Renal cortical epithelial cell (primary cell): ENCODE measurements at regions not wholly inside any gene's neighbourhood (a gene's known extent, or its start where the extent isn't known, plus 50 kb on each side); places are given as distances from the start of the nearest gene placed in this dataset.

Experiments
- DNase-seq: peaks from one replicate; pipeline ENCODE4 v3.0.0-alpha.2; 2011; ENCODE audit warnings: low read depth

GRCh38 chr2:118279005-118279404 lies 190.7 kb downstream of the INSIG2 start:
- DNase-seq, result no peak

- no peak for DNase-seq
Observed at GRCh38 chr2:118278046-118278445, 189.8 kb downstream of the INSIG2 start.

- DNase-seq, result no peak
Observed at GRCh38 chr2:118274841-118275510, 186.7 kb downstream of the INSIG2 start.

- no peak for DNase-seq
Observed at GRCh38 chr2:118272391-118272790, 184.1 kb downstream of the INSIG2 start.

- DNase-seq, result no peak
Observed at GRCh38 chr2:118269408-118270051, 181.3 kb downstream of the INSIG2 start.

- DNase-seq, result no peak
Observed at GRCh38 chr2:118268268-118268667, 180.0 kb downstream of the INSIG2 start.

- DNase-seq, result no peak
Observed at GRCh38 chr2:118265873-118266455, 177.7 kb downstream of the INSIG2 start.

GRCh38 chr2:118264232-118264990 lies 176.1 kb downstream of the INSIG2 start:
- DNase-seq, result no peak

- DNase-seq, result no peak
Observed at GRCh38 chr2:118257696-118258095, 169.4 kb downstream of the INSIG2 start.

GRCh38 chr2:118255771-118256372 lies 167.6 kb downstream of the INSIG2 start:
- DNase-seq, result no peak

GRCh38 chr2:118255301-118255700 lies 167.0 kb downstream of the INSIG2 start:
- DNase-seq, result no peak

GRCh38 chr2:118254116-118254515 lies 165.8 kb downstream of the INSIG2 start:
- DNase-seq, result peak; percentile 25

GRCh38 chr2:118251427-118251826 lies 163.2 kb downstream of the INSIG2 start:
- peak; percentile 66 for DNase-seq

- peak; percentile 47 for DNase-seq
Observed at GRCh38 chr2:118250463-118250862, 162.2 kb downstream of the INSIG2 start.

GRCh38 chr2:118250001-118250400 lies 161.7 kb downstream of the INSIG2 start:
- peak; percentile 33 for DNase-seq

GRCh38 chr2:118249531-118249930 lies 161.3 kb downstream of the INSIG2 start:
- DNase-seq, result peak; percentile 78

GRCh38 chr2:118246726-118247125 lies 158.5 kb downstream of the INSIG2 start:
- peak; percentile 68 for DNase-seq

- no peak for DNase-seq
Observed at GRCh38 chr2:118246079-118246478, 157.8 kb downstream of the INSIG2 start.

GRCh38 chr2:118244686-118245085 lies 156.4 kb downstream of the INSIG2 start:
- DNase-seq, result no peak

GRCh38 chr2:118243031-118243430 lies 154.8 kb downstream of the INSIG2 start:
- DNase-seq, result no peak

- peak; percentile 43 for DNase-seq
Observed at GRCh38 chr2:118242216-118242615, 153.9 kb downstream of the INSIG2 start.

- DNase-seq, result no peak
Observed at GRCh38 chr2:118241128-118241527, 152.9 kb downstream of the INSIG2 start.
